Dermis blood vessel endothelial cell (primary cell): ENCODE measurements at regions not wholly inside any gene's neighbourhood (a gene's known extent, or its start where the extent isn't known, plus 50 kb on each side); places are given as distances from the start of the nearest gene placed in this dataset.

ENCODE experiments used
- DNase-seq: peaks from one replicate; pipeline ENCODE4 v3.0.0; 2010

DNA sequence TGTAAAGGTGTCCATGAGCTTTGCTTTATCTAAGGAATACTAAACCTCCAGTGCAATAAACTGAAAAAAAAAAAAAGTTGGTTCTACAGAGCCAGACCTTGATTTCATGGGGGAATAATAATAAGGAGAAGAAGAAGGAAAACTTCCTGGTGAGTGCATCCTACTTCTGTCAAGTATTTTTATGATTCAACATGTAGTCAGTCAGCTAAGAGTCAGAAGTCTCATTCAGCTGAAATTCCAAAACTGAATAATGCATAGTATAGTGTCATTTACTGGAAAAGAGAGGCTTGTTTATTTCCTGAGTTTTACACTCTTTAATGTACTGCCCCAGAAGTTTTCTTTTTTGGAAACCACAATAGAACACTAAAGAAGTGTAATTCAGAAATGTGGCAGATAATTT is 77.8 kb upstream of the TACR1 start:
- no peak for DNase-seq

DNA sequence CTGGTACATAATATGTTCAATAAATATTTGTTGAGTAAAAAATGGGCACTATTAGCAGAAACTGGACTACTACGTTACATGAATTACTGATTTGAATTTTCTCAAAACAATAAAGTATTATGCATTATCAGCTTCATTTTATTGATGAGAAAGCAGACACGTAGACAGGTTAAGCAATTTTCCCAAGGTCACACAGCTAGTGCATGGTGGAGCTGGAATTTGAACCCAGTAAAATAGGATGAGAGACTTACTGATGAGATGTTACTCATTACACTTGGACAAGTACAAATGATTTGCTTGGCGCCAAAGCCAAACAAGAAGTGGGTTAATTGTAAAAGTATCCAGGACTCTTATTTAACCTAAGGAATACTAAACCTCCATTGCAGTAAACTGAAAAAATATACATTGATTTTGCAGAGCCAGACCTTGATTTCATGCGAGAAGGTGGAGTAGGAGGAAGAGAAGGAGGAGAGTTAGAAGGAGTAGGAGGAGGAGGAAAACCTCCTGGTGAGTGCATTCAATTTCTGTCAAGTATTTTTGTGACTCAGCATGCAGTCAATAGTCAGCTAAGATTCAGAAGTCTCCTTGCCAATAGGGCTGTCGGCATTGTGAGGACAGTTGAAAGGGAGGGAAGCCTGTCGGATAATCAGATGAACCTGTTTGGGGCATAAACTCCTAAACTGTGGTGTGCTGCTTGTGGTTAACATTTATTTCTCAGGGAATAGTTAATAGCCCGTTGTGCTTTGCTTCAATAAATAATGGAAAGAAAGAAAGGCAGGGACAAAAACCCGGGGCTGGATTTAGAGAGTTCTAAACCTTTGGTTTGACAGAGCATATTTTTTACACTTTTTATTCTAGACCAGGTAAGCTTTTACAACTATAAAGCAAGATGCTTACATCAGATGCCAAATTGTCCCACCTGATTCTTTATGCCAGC is 77.0 kb upstream of the TACR1 start:
- DNase-seq: no peak

DNA sequence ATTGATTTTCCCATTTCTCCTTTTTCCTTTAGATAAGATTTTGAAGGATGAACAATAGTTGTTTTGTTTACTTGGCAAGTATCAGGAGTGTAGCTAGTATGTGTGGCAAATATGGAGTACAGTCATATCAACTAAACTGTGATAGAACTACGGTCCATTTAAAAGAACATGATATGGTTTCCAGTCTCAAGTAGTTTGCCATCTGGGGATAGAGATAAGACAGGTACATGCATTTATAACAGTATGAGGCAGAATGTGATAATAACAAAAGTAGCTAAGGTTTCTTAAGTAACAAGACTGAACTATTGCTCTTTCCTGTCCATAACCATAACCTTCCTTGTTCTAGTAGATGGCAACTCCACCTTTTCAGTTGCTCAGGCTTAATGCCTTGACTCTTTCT is 75.6 kb upstream of the TACR1 start:
- no peak for DNase-seq

DNA sequence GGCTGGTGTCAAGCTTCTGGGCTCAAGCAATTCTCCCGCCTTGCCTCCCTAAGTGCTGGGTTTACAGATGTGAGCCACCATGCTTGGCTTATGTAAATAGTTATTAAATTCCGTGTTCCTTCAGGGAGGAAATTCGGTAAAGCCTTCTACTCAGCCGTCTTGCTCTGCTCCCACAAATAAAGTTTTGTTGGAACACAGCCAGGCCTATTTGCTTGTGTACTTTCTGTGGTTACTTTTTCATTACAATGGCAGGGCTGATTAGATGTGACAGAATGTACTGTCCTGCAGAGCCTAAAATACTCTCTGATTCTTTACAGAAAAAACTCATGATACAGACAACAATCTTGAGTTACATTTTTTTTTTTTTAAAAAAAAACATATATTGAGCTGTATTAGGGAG is 68.8 kb upstream of the TACR1 start:
- no peak for DNase-seq

DNA sequence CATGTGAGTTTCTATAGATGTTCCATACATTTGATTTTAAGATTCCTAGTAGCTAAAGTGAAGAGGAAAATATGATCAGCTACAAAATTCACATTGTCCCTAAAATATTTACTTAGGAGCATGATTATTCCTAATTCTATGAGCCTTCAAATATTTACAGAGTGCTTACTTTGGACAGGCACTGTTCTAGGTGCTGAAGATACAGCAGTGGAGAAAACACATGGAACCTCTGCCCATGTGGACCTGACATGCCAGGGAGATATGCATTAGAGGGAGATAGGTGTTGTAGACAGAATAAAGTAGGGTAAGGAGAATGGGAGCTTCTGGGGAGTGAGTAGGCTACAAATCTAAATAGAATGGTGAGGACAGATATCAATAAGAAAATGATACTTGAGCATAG is 62.6 kb upstream of the TACR1 start:
- DNase-seq: no peak

DNA sequence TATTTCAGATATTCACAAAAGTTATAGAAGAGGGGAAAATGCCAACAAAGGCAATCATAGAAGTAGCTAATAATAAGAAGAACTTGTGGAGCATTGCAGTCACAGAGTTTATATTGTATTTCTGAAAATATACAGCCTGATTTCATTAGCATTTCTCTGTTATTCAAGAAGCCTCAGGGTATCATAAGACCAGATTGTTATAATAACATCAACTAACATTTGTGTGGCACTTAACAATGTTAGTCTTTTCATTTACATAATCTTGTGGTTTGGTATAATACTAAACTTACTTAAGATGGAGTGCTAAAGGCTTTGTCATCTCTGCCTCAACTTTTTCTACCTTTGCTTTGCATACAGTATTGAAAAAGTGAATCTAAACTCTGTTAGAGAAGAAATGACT is 61.6 kb upstream of the TACR1 start:
- no peak for DNase-seq

DNA sequence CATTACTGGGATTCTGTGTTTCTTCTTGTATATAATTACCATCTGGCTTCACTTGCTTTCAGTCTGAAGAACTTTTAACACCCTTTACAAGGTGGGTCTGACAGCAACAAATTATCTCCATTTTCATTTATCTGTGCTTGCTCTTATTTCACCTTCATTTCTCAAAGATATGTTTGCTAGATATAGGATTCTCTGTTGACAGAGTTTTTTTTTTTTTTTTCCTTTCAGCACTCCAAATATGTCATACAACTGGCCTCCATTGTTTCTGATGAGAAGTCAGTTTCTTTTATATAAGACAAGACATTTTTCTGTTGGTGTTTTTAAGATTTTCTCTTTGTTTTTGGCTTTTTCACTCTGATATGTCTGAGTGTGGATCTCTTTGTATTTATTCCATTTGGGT is 59.3 kb upstream of the TACR1 start:
- DNase-seq: no peak

DNA sequence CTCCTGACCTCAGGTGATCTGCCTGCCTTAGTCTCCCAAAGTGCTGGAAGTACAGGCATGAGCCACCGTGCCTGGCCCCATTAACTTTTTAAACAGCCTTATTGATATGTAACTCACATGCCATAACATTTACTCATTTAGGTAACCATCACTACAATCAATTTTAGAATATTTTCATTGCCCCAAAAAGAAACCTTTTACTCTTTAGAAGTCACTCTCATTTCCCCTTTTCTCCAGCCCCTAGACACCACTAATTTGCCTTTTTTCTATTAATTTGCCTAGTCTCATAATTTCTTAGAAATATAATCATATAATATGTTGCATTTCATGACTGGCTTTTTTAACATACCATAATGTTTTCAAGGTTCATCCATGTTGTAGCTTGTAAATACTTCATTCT is 57.2 kb upstream of the TACR1 start:
- no peak for DNase-seq

DNA sequence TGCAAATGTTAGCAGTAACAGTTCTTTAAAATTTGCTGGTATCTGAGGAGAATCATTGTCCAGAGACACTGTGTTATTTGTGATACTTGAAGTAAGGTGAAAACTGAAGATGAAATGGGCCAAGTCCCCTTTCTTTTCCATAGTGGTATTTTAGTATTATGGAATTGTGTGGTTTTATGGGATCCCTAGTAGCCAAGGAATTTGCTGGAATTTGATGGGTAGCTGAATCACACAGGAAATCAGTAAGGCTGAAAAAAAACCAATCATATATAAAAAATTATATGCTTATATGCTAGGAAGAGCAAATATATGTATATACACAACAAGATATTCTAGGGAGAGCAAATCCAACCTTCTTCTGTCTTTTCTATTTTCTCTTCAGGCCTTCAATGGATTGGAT is 54.2 kb upstream of the TACR1 start:
- no peak for DNase-seq

DNA sequence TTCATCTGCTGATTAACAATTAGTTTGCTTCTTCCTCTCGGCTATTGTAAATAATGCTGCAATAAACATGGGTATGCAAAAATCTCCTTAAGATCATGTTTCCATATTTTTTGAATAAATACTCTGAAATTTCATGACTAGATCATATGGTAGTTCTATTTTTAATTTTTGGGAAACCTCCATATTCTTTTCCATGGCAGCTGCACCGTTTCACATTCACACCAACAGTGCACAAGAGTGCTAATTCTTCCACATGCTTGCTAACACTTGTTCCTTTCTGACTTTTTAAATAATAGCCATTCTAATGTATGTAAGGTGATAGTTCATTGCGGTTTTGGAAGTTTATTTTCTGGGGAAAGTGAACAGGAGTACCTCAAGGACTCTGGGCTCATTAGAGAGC is 52.6 kb upstream of the TACR1 start:
- DNase-seq: no peak
